Midbrain (tissue), 1 donor: ENCODE measurements at regions not wholly inside any gene's neighbourhood (a gene's known extent, or its start where the extent isn't known, plus 50 kb on each side); places are given as distances from the start of the nearest gene placed in this dataset.
"Not testable (repeated sequence)": the region's sequence is repeated elsewhere in the genome, so short reads cannot be mapped to it uniquely, and the experiment has no call there.

Experiments
- DNase-seq: peaks from one replicate; lab custom pipeline; 2025; lab: John Stamatoyannopoulos, UW

GRCh38 chr13:74246487-74246886, 112.3 kb upstream of the KLF12 start:
- no peak for DNase-seq

DNA sequence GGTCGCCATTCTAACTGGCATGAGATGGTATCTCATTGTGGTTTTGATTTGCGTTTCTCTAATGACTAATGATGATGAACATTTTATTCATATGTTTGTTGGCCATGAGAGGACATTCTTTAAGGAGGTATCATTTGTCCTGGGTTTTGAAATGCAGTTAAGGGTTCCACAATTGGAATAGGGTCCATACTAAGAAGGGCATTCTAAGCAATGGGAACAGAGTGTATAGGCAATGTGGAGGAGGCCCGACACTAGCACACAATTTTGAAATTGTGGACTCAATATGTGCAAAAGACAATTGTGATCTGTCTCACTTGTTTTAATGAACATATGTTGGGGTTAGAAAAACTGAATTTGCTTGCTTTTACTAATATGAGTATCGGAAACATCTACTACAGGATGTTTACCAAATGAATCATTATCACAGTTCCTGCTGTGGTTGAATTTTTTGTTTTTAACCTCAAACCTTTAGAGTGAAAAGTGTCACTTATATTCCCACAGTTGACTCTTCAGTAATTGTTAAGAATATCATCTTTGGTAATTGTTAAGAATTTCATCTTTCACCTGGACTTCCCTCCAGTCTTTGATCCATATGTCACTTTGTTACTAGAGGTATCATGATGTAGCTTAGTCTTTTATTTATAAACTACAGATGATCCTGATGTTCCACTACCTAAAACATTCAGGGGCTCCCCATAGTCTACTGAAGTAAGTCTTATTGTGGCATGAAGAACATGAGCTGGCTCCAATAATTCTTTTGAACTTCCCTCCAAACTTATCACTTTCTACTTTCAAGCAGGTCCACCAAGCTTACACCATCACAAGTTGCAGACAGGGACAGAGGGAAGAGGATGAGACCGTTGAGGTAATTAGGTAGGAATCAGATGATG, 109.7 kb upstream of the KLF12 start:
- no peak for DNase-seq

GRCh38 chr13:74241343-74241742, 107.1 kb upstream of the KLF12 start:
- not testable (repeated sequence) for DNase-seq

GRCh38 chr13:74230984-74231501, 96.8 kb upstream of the KLF12 start:
- DNase-seq = no peak

- no peak for DNase-seq
Observed at GRCh38 chr13:74229242-74229641, 95.0 kb upstream of the KLF12 start.

DNA sequence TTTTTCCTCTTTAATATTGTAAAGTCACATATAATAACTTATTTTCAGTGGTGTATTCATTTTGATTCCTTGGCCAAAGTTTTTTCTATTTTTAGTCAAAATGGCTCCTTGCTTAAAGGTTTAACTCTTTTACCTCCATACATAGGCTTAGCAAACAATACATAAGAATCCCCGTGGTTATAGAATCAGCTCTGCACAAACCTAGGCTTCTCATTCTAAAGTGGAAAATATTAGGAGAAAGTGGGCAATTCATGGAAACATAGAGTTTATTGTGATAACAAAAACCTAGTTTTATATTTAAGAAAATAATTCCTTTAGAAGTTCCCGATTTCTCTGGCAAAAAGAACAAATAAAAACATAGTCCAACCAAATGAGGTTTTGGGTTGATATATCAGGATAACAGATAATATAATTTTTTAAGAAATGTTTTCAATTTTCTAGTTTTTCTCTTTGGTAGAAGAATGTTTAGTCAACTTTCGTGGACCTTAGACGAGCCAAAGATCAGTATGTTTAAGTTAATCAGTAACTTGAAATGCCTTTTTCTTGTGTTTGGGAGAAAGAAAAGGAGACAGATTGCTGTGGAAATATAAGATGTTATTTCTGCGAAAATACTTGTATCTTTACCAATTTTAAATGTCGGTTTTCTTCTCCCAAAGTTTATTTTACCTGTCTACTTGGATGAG, 93.4 kb upstream of the KLF12 start:
- DNase-seq = no peak

- DNase-seq = no peak
Observed at GRCh38 chr13:74226791-74227475, 92.7 kb upstream of the KLF12 start.

DNA sequence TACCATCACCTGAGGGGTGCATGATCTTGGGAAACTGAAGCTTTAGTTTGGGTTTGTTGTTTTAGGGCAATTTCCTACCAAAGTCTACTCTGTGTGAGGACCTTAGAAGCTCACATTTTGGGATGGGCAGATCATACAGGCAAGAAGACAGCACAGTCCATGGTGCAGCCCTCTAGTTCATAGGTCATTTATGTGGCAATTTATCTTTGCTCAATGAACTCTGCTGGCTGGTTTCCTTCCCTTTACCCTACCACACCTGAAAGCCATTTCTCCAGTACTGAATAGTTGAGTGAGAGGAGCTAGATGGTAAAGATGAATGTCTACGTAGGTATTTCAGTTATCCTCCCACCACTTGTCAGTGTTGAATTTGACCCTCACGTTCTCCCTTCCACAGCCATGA, 87.5 kb upstream of the KLF12 start:
- no peak for DNase-seq

DNA sequence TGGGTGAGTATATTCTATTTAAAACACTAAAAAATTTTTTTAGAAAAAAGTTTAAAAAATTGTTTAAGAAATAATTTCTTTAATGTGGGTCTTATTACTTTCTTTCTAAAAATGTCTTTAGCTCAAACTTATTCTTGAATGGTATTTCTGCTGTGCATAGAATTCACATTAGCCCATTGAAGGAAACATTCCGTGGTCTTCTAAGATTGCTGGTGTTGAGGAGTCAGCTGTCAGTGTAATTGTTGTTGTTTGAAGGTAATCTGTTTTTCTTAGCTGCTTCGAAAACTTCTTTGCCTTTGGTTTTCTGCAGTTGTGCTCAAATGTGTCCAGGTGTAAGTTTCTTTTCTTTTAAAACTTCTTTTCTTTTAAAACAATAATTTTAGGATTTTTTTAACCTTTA, 85.4 kb upstream of the KLF12 start:
- DNase-seq = no peak

- DNase-seq = no peak
Observed at GRCh38 chr13:74218291-74218690, 84.1 kb upstream of the KLF12 start.

DNA sequence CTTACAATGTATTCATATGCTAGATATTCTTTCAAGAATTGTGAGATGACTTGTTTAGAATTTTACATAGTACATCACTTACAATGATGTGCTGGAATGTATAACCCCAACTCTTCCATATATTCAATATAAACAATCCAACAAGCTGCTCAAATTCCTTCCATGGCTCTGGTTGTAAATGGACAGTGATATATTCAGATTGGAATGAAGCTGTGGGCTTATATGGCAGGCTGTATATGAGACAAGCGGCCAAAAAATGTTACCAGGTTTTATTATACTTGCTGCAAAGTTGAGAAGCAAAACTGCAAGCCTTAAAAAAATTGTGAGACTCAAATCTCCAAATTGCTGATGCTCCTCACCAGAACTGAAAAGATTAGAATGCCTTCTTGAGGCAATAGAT, 83.6 kb upstream of the KLF12 start:
- no peak for DNase-seq

GRCh38 chr13:74215420-74215819, 81.2 kb upstream of the KLF12 start:
- no peak for DNase-seq

DNA sequence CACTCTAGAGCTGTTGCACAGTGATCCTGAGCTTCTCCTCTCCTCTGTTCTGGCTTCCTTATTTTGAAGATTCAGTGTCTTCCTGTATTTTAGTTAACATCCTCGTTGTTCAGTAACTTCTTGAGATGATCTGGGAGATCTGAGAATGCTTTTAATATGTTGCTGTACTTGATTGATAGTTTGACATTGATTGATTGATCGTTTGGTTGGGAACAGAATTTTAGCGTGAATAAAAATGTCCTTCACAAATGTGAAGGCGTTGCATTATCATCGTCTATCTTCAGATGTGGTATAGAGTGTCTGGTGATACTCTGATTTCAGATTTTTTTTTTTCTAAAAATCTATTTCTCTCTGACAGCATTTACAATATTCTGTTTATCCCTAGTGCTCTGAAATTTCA, 80.1 kb upstream of the KLF12 start:
- DNase-seq = no peak

DNA sequence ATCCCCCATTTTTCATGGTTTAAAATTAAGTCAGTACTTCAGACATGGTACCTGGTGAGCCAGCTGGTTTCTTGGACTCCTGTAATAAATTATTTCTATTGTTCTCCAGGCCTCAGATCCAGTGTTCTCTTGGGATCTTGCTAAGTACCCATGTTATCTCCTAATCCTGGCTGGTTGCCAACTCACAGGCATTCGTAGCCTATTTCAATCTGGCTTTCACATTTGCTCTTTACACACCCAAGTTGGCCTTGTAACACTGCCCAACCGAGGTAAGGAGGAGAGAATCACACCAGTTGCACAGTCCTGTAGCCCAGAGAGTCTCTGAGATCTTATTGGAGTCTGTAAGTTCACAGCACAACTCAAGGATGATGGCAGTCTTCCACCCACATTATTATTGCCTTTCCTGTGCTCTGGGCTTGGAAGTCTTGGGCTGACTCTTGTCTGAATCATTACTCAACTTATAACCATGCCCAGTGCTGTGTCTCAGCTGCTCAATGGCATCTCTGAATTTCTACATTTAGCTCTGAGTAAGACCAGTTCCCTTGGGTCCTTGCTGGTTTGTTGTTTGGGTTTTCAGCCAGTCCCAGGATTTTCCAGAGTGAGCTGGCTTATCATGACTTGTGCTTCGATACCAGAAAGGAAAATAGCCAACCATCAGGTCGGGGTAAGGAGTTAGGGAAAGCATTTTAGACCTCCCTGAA, 76.6 kb upstream of the KLF12 start:
- no peak for DNase-seq

DNA sequence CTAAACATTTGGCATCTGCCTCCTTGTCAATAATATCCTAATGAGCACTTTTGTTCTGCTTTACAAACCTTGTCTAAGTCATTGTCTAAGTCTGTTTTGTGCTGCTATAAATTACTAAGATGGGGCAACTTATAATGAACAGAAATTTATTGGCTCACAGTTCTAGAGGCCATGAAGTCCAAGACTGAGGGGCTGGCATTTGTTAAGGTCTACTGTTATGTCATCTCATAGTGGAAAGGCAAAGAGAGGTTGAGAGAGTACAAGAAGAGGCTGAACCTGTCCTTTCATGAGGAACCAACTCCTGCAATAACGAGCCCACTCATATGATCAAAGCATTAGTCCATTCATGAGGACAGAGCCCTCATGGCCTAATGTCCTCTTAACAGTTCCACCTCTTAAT, 72.7 kb upstream of the KLF12 start:
- no peak for DNase-seq

DNA sequence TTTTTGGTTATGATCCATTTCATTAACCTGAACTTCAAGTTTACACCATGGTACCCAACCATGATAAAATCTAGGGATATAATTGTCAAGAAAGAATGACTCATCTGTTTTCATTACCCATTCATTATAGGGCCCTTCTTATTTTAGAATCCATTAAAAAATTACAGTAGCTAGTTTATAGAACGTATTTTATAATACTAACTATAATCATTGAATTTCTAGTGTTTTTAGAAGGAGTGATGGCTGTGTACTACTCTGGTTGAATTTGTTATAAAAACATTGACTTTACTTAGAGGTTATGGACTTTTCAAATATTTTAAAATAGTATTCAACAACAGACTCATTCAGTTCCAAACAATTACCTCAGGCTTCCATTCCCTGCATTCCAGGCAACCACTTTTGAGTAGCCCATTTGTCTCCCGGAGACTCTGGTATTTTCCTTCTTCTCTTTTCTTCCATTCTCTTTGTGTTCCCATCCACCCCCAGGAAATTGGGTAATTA, 71.9 kb upstream of the KLF12 start:
- no peak for DNase-seq

- DNase-seq = no peak
Observed at GRCh38 chr13:74205313-74205690, 71.1 kb upstream of the KLF12 start.

DNA sequence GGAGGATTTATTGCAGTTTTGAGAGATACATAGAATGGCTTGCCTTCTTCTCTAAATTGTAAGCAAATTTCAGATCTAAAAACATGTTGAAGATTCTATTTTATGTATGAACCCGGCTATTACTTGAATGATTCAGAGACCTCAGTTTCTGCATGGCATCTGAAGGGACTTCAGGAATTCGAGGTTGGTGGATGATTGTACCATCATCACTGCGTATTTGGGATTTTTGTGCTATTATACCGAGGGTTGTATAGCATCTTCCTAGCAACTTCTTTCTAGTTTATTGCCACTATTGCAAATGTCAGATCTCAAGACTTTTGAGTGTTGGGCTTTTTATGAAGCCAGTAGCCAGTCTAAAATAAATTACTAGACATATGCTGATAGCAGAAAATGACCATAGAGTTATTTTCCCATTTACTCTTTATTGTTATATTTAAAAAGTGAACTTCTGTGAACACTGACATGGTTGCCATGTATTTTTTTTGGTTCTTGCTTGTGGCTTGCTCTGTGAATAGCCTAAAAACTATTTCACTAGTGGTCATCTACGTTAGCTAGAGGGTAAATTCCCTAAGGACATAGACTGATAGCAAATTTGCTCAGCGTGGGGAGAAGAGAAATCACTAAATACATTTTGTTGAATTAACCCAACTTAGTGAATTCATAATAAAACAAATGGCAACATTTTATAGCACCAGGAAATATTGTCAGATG, 70.6 kb upstream of the KLF12 start:
- no peak for DNase-seq

- no peak for DNase-seq
Observed at GRCh38 chr13:74203576-74203975, 69.4 kb upstream of the KLF12 start.

DNA sequence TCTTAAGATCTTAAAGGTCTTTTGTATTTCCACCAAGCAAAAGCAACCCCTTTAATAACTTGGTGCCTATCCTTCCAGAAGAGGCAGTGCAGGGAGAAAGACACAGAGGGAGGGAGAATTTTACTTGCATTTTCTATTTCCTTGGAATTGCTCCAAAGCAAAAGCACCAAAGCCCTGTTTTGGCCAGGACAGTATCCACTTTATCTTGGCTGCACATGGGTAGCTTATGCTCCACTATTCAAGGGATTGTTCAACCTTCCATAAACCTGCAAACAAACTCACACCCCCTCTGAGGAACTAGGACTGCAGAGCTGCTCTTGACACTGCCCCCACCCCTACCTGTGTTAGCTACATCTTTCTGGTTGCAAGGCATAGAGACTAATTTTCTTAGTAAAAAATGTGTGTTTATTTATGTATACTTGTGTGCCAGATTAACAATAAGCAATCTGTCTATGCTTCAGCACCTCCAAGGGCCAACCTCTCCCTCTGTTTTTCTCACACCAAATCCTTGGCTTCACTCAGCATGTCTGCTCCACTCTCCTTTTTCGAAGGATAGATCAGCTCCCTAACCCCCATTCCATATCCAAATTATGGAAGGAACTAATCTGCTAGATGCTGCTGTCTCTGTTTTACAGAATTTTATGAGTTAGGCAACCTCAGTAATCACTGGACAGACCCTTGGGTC, 68.1 kb upstream of the KLF12 start:
- no peak for DNase-seq

DNA sequence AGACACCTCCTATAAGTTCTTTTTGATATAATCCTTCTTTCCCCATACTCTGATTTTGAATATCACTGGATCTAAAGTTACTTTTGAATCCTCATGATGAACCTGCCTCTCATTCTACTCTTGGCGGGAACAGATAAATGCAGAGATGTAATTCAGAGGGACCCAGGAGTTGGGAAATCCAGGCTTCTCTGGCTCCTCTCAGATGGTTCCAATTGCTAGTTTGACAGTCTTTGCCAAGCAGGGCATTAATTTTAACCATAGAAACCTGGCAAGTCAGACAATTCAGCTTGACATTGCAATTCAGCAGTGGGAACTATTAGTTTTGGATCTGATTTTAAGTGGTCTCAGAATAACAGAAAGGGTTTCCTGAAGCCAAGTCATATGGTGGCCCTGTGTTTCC, 67.3 kb upstream of the KLF12 start:
- DNase-seq = no peak
